HG03039 (cell line): ENCODE measurements at regions not wholly inside any gene's neighbourhood (a gene's known extent, or its start where the extent isn't known, plus 50 kb on each side); places are given as distances from the start of the nearest gene placed in this dataset.

ENCODE experiments used
- ATAC-seq: cut with Tn5 transposase; IDR thresholded peaks from one replicate; pipeline ENCODE4 v1.9.1; 2021; ENCODE audit warnings: mild to moderate bottlenecking, moderate library complexity; ENCODE audit not compliant: unreplicated experiment

- no peak for ATAC-seq
Measured at GRCh38 chr6:26149240-26149639, 62.0 kb downstream of the HFE start.

DNA sequence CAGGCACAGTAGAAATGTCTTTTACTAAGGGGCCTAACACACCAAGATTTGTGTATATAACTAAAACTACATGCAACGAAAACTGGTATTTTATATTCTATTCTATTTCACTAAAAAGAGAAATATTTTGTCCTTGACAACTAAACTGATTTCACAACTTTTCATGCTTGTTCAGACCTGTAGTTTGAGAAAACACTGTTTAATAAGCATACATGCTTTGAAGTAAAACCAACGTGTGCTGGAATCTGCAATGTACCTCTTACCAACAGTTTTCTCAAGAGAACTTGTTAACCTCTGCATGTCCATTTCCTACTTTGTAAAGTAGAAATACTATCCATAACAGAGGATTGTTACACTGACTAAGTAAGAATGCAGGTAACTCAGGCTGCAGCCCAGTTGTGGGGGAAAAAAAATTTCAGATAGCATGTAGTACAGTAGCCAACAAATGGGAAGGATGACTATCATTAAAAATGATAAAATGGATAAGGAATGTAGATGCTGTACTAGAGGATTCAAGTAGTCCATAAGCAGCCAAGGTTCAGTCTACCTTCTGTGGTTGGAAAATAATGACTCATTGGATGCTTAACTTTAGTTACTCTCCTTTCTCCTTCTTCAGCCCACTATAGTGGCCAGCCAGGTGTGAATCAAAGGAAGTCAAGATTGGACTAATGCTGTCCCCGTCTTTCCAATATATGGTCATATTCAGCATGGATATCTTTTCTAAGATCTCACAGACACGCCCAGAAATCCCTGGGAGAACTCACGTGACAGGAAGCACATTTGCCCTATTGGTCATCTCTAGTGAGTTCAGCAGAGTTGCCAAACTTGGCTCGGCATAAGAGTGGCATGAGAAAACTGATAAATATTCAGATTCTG is 65.2 kb downstream of the HFE start:
- ATAC-seq, result no peak

DNA sequence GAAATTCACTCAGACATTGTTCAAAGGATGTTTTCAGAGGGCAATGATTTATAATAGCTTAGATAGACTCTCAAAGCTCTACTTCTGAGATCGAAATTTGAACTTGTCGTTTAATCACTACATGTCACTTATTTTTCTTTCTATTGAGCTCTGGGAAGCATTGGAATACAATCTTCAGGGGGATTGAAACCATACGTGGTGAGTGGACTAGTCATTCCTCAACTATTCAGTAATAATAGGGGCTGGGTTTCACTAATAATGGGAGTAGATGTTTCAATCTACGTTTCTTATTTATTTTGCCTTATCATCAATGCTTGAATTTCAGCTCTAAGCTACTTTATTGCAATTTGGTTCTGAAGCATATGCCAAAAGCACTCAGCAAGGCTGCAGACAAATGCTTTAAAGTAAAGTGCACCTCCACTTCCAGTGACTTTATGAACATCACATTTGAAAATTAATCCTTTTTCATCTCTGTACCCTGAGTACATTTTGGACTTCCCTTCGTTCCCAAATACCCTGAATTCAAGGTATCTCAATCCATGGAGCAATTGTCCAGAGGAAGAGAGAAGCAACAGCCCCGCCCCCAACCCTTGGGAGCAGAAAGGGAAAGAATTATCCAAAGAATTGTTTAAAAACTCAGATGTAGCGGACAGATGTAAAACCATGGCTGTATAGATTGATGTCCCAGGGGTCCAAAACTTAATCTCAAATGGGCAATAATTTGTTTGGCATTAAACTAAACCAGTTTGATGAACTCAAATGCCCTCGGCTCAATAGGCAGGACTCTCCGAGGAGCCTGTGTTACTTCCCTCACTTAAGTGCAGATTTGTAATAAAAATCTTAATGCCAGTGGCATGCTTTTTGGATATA is 68.1 kb downstream of the HFE start:
- no peak for ATAC-seq

DNA sequence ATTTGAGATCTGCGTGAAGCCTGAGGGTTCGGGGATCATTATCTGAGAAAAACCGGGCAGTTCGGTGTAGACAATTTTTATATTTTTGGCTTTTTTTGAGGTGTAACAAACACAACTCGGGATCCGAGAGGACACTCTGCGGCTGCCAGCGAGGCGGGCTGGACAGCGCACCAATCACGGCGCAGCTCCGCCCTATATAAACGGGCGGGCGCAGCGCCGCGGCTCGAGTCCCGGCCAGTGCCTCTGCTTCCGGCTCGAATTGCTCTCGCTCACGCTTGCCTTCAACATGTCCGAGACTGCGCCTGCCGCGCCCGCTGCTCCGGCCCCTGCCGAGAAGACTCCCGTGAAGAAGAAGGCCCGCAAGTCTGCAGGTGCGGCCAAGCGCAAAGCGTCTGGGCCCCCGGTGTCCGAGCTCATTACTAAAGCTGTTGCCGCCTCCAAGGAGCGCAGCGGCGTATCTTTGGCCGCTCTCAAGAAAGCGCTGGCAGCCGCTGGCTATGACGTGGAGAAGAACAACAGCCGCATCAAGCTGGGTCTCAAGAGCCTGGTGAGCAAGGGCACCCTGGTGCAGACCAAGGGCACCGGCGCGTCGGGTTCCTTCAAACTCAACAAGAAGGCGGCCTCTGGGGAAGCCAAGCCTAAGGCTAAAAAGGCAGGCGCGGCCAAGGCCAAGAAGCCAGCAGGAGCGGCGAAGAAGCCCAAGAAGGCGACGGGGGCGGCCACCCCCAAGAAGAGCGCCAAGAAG is 69.0 kb downstream of the HFE start:
- peak; percentile 36 for ATAC-seq

DNA sequence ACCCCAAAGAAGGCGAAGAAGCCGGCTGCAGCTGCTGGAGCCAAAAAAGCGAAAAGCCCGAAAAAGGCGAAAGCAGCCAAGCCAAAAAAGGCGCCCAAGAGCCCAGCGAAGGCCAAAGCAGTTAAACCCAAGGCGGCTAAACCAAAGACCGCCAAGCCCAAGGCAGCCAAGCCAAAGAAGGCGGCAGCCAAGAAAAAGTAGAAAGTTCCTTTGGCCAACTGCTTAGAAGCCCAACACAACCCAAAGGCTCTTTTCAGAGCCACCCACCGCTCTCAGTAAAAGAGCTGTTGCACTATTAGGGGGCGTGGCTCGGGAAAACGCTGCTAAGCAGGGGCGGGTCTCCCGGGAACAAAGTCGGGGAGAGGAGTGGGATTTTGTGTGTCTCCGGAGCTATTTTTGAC is 69.6 kb downstream of the HFE start:
- ATAC-seq, result no peak

DNA sequence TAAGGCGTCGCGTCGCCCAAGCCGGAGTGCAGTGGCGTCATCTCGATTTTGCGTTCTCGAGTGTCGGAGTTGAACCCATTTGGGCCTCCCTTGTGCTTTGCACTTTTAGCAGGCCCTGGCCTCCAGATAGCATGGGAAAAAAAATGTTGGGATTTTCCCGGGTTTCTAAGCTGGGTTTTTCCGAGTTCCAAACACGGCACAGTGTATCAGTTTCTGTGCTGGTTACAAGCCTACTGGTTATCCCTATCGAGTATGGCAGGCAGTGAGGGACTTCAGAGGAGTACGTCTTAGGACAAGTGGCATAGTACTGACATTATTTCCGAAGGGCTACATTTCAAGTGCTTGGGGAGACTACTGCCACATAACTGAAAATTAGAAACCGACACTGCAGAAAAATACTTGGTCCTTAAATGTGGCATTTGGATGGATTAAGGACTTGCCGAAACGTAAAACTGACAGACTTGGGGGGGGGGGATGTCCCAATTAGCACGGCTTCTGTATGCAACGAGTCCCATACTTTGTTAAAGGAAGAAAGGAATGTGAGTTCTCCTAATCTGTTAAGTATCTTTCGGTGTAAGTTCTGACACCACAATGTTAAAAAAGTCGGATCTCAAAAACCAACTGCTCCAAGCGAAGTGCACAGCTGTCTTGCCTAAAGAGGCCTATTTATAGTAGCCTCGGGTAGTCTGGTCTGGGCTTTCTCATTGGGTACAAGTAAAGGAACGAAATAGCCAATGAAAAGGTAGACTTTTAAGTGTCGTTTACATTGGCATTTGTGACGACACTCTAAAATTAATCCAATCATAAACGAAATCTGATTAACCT is 70.2 kb downstream of the HFE start:
- peak; percentile 61 for ATAC-seq

DNA sequence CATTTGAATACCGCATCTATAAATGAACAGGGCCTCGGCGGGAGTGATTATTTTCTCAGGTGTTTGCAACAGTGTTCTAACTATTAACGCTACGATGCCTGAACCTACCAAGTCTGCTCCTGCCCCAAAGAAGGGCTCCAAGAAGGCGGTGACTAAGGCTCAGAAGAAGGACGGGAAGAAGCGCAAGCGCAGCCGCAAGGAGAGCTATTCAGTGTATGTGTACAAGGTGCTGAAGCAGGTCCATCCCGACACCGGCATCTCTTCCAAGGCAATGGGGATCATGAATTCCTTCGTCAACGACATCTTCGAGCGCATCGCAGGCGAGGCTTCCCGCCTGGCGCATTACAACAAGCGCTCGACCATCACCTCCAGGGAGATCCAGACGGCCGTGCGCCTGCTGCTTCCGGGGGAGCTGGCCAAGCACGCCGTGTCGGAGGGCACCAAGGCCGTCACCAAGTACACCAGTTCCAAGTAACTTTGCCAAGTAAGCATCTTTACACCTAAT is 70.9 kb downstream of the HFE start:
- peak; percentile 43 for ATAC-seq

DNA sequence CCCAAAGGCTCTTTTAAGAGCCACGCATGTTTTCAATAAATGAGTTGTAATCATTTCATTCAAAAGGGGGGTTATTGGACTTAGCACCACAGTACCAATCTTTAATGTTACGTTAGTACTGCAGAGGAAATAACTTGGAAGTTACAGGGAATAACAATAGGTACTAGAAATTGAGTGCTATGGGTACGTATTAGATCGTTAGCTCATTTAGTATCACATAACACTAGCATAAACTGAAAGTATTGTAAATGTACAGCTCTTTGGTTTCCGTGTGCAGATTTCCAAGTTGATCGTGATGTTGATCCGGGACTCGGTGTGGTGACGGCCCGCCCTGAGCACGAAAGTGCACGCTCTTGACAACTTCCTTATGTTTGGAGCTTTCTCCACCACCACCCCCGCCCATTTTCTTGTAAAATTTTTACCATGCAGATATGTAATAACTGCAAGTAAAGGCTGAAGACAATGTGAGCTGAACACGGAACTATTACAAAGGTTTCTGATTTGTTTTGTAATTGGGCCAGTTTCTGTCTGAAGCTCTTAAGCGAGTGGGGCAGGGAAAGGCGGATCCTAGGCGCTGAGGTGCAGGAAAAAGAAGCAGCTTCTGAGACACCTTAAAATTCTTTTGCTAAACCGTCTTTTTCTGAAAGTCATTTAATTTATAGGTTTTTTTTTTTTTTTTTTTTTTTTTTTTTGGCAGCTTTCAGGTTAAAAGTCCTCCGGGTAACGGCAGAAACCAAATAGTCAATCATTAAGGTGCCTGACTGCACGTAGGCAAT is 71.5 kb downstream of the HFE start:
- ATAC-seq, result no peak

GRCh38 chr6:26159357-26160273 is 72.4 kb downstream of the HFE start:
- ATAC-seq, result no peak

DNA sequence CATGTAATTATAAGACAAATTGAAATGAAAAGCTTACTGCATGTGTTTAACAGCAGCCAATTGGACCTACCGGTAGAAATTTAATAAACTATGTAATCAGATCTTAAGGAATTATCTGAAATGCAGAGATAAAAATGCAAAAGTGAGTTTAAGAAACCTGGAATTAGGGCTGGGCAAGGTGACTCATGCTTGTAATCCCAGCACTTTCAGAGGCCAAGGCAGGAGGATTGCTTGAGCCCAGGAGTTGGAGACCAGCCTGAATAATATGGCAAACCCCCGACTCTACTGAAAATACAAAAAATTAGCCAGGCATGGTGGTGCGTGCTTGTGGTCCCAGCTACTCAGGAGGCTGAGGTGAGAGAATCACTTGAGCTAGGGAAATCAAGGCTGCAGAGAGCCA is 74.1 kb downstream of the HFE start:
- no peak for ATAC-seq

GRCh38 chr6:26162399-26162798 is 75.2 kb downstream of the HFE start:
- no peak for ATAC-seq

DNA sequence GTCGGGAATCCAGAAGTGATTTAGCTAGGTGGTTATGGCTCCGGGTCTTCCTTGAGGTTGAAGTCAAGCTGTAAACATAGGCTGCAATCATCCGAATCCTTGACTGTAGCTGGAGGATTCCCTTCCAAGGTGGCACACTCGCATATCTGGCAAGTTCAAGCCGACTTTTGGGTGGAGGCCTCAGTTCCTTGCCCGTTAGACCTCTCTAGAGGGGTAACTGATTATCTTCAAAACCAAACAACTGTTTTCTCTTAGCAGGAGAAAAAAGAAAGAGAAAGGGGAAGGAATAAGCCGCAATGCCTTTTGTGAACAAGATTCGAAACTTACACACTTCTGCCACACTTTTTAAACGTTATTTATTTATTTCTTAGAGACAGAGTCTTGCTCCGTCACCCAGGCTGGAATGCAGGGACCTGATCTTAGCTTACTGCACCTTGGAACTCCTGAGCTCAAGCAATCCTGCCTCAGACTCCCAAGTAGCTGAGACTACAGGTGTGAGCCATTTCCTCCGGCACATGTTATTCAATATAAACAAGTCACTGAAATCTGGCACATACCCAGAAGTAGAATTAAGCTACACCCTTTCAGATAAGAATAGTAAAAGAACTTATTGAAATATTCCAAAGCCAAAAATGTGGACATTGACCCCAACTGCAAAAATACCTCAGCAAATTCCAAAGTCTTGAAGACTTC is 76.3 kb downstream of the HFE start:
- ATAC-seq, result no peak

DNA sequence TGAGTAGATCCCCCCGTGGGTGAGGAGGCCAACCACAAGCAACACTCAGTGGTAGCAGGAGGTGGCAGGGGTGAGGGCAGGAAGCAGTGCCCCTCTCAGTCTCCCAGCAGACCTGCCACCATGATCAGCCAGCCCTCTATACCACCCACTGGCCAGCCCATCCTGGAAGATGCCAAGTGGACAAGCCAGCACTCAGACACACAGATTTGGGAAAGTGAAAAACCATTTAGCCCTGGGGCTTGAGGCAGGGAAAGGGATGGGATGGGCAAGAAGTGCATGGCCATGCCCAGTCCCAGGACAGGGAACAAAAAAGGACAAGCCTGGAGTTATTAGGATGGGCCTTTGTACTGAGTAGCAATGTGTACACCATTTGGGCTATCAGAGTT is 76.9 kb downstream of the HFE start:
- no peak for ATAC-seq

- ATAC-seq, result no peak
Measured at GRCh38 chr6:26165261-26165790, 78.1 kb downstream of the HFE start.

DNA sequence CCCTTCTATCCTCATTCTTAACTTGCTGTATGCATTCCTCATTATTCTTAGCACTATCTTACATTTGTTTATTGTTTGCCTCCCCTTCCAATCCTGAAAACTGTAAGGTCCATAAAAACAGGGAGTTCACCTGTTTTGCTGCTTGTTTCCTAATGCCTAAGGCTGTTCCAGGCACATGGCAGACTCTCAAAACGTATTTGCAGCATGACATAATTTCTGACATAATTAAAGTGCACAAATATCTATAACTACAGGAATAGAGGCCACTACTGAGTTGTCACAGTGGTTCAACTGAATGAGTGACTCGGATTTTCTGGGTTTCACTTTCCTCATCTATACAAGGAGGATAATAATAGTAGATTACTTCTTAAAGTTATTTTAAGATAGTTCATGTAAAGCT is 83.0 kb downstream of the HFE start:
- ATAC-seq, result no peak

- ATAC-seq, result no peak
Measured at GRCh38 chr6:26170951-26171841, 84.0 kb downstream of the HFE start.

DNA sequence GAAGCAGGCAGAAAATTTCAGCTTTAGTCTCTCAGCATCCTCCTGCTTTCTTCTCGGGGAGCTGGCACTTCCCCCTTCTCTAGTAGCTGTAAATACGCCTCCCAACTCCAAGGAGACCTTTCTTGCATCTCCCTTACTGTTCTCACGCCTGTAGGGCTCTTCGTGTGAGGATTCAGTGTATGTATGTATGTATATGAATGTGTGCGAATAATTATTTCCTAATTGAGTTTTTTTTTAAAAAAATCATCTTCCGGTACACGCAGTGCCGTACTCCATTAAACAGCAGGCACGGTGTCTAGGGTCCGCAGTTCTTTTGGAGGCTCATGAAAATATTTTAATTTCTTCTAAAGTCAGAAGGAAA is 85.4 kb downstream of the HFE start:
- ATAC-seq, result peak; percentile 8
